GM12878 (cell line): ENCODE measurements at regions not wholly inside any gene's neighbourhood (a gene's known extent, or its start where the extent isn't known, plus 50 kb on each side); places are given as distances from the start of the nearest gene placed in this dataset.

Source experiments
- ATAC-seq: fragments of 200-7000 bp; cut with Tn5 transposase; 3 replicates; pipeline ENCODE4 v1.9.1; 2020; ENCODE audit warnings: mild to moderate bottlenecking, moderate library complexity
- BruUV-seq: library from RNA; stranded (reverse); fragments of 400-500 nt; replicated peaks from 2 replicates; lab custom pipeline; 2021; lab: Mats Ljungman, UMichigan
- CTCF ChIA-PET: fragments of 300-600 bp; sonication (Branson Sonifier 250); formaldehyde crosslinking; extraction: SDS; loops from one replicate; lab custom pipeline; 2021; ENCODE audit warnings: inconsistent platforms; lab: Yijun Ruan, JAX
- POLR2A ChIA-PET: fragments of 350-600 bp; formaldehyde crosslinking; extraction: SDS; loops from one replicate; lab custom pipeline; 2021; ENCODE audit warnings: inconsistent platforms; lab: Charles Lee
- RAD21 ChIA-PET: fragments of 300-600 bp; sonication (Branson Sonifier 250); formaldehyde crosslinking; loops from one replicate; lab custom pipeline; 2023; ENCODE audit warnings: antibody characterized with exemption; ENCODE audit not compliant: unreplicated experiment; lab: Charles Lee
- SMC1A ChIA-PET: fragments of 300-600 bp; sonication (Branson Sonifier 250); formaldehyde crosslinking; loops from one replicate; lab custom pipeline; 2023; ENCODE audit not compliant: unreplicated experiment, uncharacterized antibody; lab: Charles Lee
- DNase-seq: peaks from one replicate; pipeline ENCODE4 v3.0.0-alpha.2; 2011; ENCODE audit warnings: low read depth, low spot score
- FAIRE-seq: peaks from 3 replicates; lab custom pipeline; 2011; peaks lifted over from hg19 to GRCh38; lab: Jason Lieb, UNC
- H2AFZ ChIP-seq: 2 replicates; pipeline ENCODE4 v1.6.0; 2011; ENCODE audit warnings: low read depth, low read length, control low read depth; ENCODE audit not compliant: control insufficient read depth
- H3K27ac ChIP-seq: 2 replicates; pipeline ENCODE4 v1.5.1; 2011; ENCODE audit warnings: control low read depth; ENCODE audit not compliant: control insufficient read depth, insufficient read depth
- H3K27me3 ChIP-seq, 2 experiments: replicated peaks in 1 of 2; 2 replicates each; pipeline versions ENCODE4 v1.6.0 to v1.6.1; 2011; ENCODE audit warnings: low read length in 1 of 2; ENCODE audit not compliant: control insufficient read depth in 2 of 2, insufficient read depth in 2 of 2
- H3K36me3 ChIP-seq, 2 experiments: 2 replicates each; pipeline ENCODE4 v1.5.1; 2011; ENCODE audit warnings: low read length in 1 of 2; ENCODE audit not compliant: control insufficient read depth in 2 of 2, insufficient read depth in 2 of 2
- H3K4me1 ChIP-seq: 2 replicates; pipeline ENCODE4 v1.6.1; 2011; ENCODE audit warnings: mild to moderate bottlenecking, low read length, moderate library complexity, mixed read lengths; ENCODE audit not compliant: control insufficient read depth, insufficient read depth
- H3K4me2 ChIP-seq: 2 replicates; pipeline ENCODE4 v1.6.0; 2011; ENCODE audit warnings: control low read depth; ENCODE audit not compliant: control insufficient read depth, insufficient read depth
- H3K4me3 ChIP-seq: fragments of 200-600 bp; sonication (generic); 2 replicates; pipeline ENCODE4 v1.5.1; 2016
- H3K79me2 ChIP-seq: 2 replicates; pipeline ENCODE4 v1.6.0; 2011; ENCODE audit warnings: low read length; ENCODE audit not compliant: control insufficient read depth, insufficient read depth
- H3K9ac ChIP-seq: 2 replicates; pipeline ENCODE4 v1.8.0; 2011; ENCODE audit warnings: low read length, control low read depth, mixed read lengths; ENCODE audit not compliant: control insufficient read depth, insufficient read depth
- H3K9me3 ChIP-seq: replicated peaks from 3 replicates; pipeline ENCODE4 v1.5.1; 2011; ENCODE audit warnings: mild to moderate bottlenecking, low read length; ENCODE audit not compliant: control insufficient read depth, insufficient read depth
- H4K20me1 ChIP-seq: 2 replicates; pipeline ENCODE4 v1.6.0; 2011; ENCODE audit not compliant: control insufficient read depth, insufficient read depth
- CTCF ChIP-seq, 3 experiments: IDR thresholded peaks in 2 of 3; conservative IDR thresholded peaks in 1 of 3; 2 replicates each; pipeline ENCODE4 v1.5.1; 2011; ENCODE audit warnings: low read depth in 3 of 3, low read length in 3 of 3, mild to moderate bottlenecking in 3 of 3, control low read depth in 2 of 3, moderate library complexity in 2 of 3, inconsistent platforms in 1 of 3, mixed read lengths in 1 of 3; ENCODE audit not compliant: control insufficient read depth in 2 of 3, insufficient read depth in 1 of 3; ENCODE audit errors: extremely low read depth in 1 of 3
- IRF4 ChIP-seq: IDR thresholded peaks from 2 replicates; pipeline ENCODE4 v1.6.1; 2011; ENCODE audit warnings: low read depth, low read length
- REST ChIP-seq: IDR thresholded peaks from 2 replicates; pipeline ENCODE4 v1.6.1; 2012; ENCODE audit warnings: mild to moderate bottlenecking, low read depth, low read length
- SREBF2 ChIP-seq: IDR thresholded peaks from 2 replicates; pipeline ENCODE4 v1.6.1; 2012; ENCODE audit warnings: mild to moderate bottlenecking, low read length
- TCF3 ChIP-seq: IDR thresholded peaks from 2 replicates; pipeline ENCODE4 v1.6.1; 2012; ENCODE audit warnings: low read depth, mild to moderate bottlenecking, low read length, borderline replicate concordance; ENCODE audit not compliant: insufficient read depth
- ZNF622 ChIP-seq: fragments of 450-650 bp; IDR thresholded peaks from 2 replicates; pipeline ENCODE4 v1.6.1; 2017; ENCODE audit warnings: mild to moderate bottlenecking, inconsistent platforms
- WGBS: methylation state at CpG from one replicate; pipeline ENCODE4 v1.1.6; 2016; ENCODE audit warnings: low lambda C conversion rate; ENCODE audit not compliant: insufficient replicate concordance, insufficient coverage; ENCODE audit errors: missing lambda C conversion rate; 5-methylcytosine and 5-hydroxymethylcytosine counted together
- in situ Hi-C: fragments of 300-500 bp; cut with MboI; formaldehyde crosslinking; loops from 9 replicates; pipeline ENCODE4 v1.14.3; 2018; ENCODE audit warnings: mixed read lengths
- intact Hi-C: fragments of 100-400 bp; cut with micrococcal nuclease; formaldehyde crosslinking; loops from one replicate; pipeline ENCODE4 v1.14.2; 2022; ENCODE audit not compliant: unreplicated experiment

DNA sequence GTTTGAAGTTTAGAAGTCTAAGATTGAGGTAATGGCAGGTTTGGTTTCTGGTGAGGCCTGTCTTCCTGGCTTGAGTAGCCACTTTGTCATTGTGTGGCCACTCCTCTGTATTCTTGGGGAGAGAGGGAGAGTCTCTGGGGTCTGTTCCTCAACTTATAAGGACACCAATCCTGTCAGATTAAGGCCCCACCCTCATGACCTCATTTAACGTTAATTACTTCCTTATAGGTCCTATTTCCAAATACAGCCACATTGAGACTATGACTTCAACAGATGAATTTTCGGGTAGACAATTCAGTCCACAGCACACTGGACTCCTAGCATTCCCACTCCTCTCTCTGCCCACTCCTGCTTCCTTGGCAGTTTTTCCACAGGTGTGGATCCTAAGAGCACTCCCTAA is 350.8 kb upstream of the CASK start:
- H3K9ac ChIP-seq = no peak overlapping the region
- ChIA-PET RAD21 (no interaction called here), CTCF (no interaction called here), SMC1A (no interaction called here), POLR2A (no interaction called here)
- H3K4me2 ChIP-seq = no peak overlapping the region
- H2AFZ ChIP-seq = no peak overlapping the region
- intact Hi-C loops (loop anchor here (10.0 kb wide), 1 partner anchor 479 kb away; no protein-coding TSS in a partner anchor), in situ Hi-C loops (no loop called here)
- no peaks in the 10 kb centered on the region for H3K79me2 ChIP-seq
- no peak overlapping the region for H3K27ac ChIP-seq
- H3K4me1 ChIP-seq = no peaks in the 10 kb centered on the region
- H3K36me3 ChIP-seq = no peaks in the 10 kb centered on the region
- 31% methylated on average over 2 of the region's 2 CpGs for WGBS
- no peaks in the 10 kb centered on the region for H3K9me3 ChIP-seq
- BruUV-seq = no TSS peak
- DNase-seq (no peak), ATAC-seq (no peak), FAIRE-seq (no peak)
- H3K27me3 ChIP-seq = no peaks in the 10 kb centered on the region
- TF ChIP-seq IRF4 (no peak), TCF3 (no peak), REST (no peak), ZNF622 (no peak), CTCF (IDR thresholded peaks at IDR 0.05 in 2 of 3, conservative IDR thresholded peaks at IDR 0.05 in 1 of 3; ENCODE audit: control insufficient read depth in 2 of 3, extremely low read depth in 1 of 3, insufficient read depth in 1 of 3, low read depth in 3 of 3, low read length in 3 of 3) (no peak), SREBF2 (no peak)
- no peaks in the 10 kb centered on the region for H4K20me1 ChIP-seq
- no peak overlapping the region for H3K4me3 ChIP-seq
